DMS53 treated with DMSO at 0.1 percent for 48 hours (cell line): ENCODE measurements at regions not wholly inside any gene's neighbourhood (a gene's known extent, or its start where the extent isn't known, plus 50 kb on each side); places are given as distances from the start of the nearest gene placed in this dataset.

Experiments
- DNase-seq: peaks from one replicate; lab custom pipeline; 2025; ENCODE audit not compliant: unreplicated experiment; lab: John Stamatoyannopoulos, UW

DNA sequence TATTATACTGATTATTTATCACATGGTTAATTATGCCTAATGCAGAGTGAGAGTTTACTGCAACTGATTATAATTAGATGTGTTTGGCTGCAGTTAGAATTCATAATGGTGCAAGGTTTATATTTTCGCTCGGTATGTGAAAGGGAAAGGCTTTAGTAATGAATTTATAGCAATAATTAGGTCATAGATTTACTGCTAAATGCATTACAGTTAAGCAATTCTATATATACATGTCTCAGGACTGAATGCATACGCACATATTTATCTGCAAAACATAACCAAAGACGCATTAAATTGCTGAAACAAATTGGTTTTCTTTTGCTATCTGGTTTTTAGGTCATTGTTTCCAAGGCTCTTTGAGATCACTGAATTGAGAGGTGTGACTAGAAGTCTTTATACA, 428.1 kb upstream of the PDE3A start:
- DNase-seq = no peak

DNA sequence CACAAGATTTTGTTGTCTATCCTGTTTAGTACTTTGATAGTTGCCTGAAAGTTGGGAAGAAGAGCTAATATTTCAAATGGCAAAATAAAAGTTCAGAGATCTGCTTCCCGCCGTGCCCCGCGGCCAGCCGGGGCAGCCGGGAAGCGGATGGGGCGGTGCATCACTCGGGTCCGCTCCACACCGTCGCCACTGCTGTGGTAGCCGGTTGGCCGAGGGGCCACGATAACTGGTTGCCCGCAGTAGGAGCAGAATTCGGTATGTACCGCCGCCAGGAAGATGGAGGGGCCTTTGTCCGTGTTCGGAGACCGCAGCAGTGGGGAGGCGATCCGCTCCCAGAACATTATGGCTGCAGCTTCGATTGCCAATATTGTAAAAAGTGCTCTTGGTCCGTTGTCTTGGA, 427.2 kb upstream of the PDE3A start:
- no peak for DNase-seq

DNA sequence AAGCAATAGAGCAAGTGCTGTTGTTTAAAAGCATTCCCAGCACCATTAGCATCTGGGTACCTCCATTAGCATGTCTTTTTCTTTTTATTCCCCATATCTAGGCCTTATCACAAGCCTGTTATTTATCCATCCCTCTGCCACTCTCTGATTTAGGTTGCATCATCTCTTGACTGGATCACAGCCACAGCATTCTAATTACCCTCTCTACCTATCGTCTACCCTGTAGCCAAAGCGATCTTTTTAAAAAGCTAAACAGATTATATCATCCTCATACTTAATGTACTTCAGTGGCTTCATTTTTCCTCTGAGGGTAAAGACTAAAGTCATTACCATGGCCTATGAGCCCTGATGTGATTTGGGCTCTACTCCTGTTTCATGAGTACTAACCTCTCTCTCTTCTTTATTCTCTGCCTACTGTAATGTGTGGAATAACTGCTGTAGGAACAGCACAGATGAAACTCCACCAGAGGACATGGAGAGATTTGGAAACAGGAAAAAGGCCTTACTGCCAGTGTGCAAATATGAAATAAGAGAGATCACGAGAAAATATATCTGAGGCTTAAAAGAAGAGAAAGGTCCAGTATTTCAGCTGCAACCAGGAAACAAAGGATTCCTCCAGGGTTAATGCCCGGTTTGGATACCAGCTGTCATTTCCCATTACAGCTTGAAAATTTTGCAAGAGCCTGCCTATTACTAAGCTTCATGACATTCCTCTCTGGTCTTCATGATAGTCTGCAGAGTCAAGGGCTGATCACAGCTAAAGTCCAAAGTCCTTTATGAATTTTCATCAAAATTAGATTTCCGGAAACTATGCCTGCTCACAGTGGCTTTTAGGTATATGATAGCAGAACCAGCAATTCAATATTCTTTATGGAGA, 422.5 kb upstream of the PDE3A start:
- DNase-seq = no peak

DNA sequence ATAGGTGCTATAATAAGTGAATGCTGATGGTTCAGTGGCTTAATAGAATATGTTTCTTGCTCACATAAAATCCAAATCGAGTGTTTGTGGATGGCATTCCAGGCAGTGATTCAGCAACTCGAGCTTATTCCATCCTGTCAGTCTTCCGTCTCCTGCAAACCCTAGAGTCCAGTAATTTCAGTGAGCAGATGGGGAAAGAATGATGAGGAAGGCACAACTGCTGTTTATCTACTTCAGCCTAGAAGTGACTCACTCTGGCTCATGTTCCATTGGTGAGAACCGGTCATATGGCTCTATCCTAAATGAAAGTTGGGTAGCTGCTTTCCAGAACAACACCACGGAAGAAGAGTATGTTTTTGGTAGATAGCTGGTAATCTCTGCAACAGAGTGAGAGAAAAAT, 421.8 kb upstream of the PDE3A start:
- peak; percentile 93 for DNase-seq

DNA sequence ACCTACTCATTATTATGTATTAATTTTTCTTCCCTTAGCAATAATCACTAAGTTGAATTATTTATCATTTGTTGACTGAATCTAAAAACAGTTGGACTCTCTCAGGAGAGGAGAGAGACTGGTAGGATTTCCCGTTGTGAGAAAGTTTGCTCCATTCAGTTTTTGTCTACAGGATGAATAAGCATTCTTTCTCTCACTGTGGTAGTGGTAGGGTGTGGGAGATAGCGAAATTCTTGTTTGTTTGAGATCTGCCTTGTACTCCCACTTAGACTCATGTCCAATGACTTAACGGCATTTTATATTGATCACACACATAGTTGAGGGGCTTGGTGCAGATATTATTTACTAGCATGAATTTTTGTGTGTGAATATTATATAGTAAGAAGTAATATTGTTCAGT, 421.0 kb upstream of the PDE3A start:
- no peak for DNase-seq

DNA sequence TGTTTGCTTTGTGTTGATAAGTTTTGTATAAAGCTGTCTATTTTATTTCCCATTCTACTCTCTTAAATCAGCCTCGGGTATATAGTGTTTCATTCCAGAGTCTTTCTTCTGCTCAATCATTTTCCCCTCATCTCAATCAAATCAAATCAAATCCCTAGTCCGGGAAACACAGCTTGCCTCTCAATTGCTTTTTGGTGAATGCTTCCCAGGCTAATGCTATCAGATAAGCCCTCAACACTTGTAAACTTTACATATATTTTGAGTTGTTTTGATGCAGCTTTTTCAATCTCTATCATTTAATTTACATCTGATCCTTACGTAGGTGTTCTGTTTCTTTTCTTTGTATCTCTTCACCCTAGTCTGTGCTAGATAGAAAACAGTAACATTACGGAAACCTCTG, 416.7 kb upstream of the PDE3A start:
- DNase-seq = no peak

DNA sequence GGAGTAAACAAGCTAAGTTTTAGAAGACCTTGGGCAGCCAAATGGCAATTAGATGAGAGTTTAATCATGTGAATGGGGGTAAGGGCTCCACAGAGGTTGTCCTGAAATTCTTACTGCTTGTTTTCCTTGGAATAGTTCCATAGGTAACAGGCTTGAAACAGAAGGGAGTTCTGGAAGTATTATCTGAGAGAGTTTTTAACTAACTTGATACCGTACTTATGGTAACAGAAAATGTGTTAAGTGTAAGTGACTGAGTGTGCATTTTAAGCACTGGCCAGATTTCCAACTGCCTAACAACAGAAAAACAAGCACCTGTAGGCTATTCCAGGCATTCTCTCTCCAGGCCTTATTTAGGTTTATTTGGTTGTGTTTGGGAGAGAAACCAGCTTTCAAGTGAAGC, 414.6 kb upstream of the PDE3A start:
- no peak for DNase-seq

DNA sequence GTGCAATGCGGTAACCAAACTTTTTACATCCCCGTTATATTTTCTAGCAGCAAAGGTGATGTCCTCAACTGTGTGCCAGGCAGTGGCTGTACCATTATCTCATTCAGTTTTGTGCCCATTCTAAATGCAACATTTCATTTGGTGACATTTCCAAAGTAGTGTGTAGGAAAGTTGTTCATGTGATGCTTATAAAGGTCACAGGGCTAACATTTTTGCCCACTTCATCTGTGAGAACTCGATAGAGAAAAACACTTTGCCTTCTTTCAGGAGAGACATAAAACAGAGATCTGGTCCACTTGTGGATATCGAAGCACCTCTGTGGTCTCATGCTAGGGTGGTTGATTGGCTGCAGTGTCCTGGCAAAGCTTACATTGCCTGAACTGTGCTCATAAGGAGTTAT, 414.2 kb upstream of the PDE3A start:
- DNase-seq = no peak

DNA sequence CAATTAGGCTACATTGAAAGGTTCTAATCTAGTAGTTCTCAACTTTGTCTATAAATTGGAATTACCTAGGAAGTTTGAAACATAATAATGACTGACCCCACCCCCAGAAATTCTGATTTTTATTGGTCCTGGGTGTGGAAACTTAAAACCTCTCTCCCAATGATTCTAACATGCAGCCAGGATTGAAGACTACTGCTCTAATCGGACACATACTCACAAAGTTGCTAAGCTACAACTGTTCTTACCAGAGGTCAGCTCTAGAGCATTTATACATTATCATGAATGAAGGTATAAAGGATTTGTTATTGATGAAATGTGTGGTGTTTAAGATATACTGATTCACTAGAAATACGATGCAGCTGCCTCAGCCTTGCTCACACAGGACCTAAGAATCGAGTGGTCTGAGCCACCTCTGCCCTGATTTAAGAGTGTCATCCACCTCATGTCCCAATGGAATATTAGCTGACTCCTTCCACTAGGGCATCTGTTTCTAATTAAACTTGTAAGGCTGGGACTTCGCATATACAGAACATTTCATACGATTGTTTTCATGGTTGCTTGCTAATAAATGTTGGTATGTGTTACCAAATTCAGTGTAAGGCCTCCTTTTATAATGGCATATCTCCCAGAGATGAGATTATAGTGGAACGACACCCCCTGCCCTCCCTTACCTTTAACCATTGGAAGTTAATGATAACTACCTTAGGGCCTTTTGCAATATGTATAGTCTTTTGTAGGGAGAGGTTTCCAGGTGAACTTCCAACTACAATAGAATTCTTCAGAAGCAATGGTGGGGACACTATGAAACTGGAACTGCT, 410.8 kb upstream of the PDE3A start:
- DNase-seq = no peak

DNA sequence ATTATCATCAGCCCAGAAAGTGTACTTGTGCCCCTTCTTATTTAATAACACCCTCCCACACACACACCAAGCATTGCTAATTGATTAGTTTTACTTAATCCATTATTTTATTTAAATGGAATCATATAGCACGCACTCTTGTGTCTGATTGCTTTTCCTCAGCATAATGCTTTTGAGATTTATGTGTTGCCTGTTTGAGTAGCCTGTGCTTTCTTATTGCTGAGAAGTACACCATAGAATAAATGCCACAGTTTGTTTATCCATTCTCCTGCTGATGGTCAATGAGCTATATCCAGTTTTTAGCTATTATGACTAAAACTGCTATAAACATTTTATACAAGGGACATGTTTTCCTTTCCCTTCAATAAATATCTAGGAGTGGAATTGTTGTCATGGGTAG, 409.9 kb upstream of the PDE3A start:
- DNase-seq = no peak

DNA sequence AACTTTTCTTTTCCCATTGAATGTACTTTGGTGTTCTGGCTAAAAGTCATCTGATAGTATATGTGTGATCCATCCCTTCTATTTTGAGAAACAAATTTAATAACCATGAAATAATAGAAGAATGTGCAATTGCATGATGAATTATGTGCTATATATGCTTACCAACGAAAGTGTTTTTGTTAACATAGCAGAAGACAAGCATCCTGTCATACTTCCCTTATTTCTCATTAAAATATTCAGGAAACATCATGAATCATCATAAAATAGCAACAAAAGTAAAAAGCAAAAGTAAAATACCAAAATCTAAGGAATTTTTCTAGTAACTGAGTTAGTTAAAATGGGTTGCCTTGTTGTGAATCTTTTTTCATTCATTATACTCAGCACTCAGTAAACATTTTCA, 409.0 kb upstream of the PDE3A start:
- no peak for DNase-seq

DNA sequence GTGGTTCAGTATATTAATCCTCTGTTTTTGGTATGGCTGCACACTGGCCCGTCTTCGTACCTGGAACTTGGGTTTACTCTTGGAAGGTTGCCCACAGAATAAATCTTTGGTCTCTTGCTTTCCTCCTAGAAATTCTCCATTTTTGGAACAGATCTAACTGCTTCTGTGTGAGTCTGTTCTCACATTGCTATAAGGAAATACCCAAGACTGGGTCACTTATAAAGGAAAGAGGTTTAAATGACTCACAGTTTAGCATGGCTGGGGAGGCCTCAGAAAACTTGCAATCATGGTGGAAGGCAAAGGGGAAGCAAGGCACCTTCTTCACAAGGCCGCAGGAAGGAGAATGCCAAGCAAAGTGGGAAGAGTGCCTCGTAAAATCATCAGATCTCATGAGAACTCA, 407.8 kb upstream of the PDE3A start:
- DNase-seq = no peak

DNA sequence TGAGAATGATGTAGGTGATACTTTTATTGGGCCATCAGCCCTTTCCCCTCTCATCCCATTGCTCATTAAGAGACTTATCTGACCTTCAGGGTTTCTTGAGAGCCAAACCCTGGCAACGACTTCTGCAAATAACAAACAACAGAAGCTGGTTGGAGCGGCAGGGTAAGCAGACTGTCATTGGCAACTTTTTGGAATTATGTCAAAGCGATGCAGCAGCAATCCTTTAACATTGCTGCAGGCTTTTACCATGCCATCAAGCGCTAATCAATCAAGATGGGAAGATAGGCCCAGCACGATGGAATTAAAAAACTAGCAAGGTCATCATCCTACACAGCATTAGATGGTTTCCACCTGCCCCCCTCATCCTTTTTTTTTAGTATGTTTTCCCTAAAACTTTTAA, 406.1 kb upstream of the PDE3A start:
- no peak for DNase-seq

DNA sequence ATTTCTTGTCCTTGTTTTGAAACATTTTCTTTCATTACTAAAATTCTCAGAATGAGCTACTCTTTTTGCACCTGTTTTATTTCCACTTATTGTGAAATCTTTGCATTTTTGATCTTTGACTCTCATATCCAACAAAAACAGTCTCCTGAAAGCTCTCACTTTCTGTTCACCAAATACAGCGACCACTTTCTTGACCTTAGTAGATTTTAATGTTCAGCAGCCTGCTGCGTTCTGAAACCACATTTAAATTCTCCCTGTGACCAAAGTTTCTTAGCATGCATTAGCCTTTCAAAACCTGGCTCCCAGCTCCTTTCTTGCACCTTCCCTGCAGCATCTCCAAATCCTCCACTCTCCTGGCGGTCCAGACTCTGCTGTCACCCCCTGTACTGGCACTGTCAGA, 404.4 kb upstream of the PDE3A start:
- DNase-seq = no peak

DNA sequence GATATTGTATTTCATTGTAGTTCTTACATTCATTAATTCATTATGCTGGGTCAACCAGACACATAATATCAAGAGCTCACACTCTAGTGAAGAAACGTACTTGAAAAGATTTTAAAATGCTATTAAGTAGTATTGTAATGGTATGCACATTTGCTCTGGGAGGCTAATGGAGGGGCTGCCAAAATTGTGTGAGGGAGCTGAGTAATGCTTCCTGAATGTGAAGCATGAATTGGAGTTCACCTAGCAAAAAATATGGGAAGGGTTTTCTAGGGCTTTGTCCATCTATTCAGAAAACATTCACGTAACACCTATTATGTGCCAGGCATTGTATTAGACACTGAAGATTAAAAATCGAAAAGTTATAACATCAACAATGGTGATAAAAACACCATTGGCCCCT, 403.8 kb upstream of the PDE3A start:
- DNase-seq = no peak

DNA sequence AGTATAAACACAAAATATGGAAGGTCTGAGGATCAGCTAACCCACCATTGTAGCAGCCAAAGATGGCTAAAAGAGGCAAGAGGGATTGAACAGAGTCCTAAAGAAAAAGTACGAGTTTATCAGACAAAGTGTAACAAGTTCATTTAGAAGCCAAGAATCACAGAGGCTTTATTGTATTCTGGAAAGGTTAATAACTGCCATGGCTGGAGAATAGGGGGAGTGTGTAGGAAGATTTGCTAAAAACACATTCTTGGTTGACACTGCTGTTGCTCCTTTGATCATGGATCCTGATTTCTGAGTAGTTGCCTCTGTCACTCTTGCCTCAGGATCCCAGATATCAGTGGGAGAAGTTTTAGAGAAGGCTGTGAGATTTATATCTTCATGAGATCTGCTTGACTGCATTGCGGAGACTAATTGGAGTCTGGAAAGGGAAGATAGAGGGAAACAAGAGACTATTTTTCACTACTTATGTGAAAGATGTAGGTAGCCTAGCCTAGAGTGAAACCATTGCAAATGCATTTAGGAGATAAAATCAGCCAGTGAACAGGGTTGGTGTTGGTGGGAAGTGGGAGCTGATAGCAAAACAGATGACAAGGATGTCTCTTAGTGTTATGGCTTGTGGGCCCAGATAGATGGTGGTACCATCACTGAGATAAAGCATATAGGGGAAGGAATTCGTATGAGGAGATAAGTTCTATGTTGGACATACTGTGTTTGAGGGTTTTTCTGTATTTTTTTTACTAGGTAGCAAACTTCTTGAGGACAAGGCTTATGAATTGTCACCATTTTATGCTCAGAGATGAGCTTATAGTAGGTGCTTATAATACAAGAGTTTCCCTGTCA, 402.9 kb upstream of the PDE3A start:
- no peak for DNase-seq

DNA sequence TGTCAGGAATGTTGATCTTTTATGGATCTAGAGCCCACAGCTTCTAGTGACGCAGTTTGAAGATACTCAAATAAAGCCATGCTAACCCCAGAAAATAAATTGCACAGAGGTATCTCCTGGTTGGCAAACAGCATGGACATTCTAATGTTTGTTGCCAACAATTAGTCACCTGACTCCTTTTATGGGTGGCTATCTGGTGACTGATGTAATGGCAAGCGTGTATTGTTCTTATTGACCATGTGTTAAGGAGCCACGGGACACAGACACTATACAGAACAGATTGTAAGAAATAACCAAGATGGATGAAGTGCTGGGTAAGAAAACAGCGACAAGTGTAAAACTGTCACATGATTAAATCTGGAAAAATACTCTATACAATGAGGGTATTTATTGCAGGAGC, 401.3 kb upstream of the PDE3A start:
- peak; percentile 23 for DNase-seq

DNA sequence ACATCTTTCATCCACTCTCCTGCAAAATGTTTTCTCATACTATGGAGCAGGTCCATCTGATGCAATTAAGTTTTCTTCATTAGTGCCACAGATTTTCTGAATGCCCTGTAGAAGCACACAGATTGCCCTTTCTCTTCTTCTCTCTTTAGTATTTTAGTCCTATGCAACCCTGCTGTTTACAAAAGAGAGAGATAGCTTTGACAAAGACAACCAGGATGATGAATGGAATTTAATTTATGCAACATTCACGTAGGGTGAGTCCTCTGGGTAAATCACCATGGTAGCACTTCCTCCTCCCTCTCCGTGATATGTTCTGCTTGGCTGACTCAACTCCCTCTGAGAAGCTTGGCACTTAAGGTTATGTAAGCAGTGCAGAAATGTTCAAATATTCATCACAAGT, 400.9 kb upstream of the PDE3A start:
- DNase-seq = peak; percentile 94

DNA sequence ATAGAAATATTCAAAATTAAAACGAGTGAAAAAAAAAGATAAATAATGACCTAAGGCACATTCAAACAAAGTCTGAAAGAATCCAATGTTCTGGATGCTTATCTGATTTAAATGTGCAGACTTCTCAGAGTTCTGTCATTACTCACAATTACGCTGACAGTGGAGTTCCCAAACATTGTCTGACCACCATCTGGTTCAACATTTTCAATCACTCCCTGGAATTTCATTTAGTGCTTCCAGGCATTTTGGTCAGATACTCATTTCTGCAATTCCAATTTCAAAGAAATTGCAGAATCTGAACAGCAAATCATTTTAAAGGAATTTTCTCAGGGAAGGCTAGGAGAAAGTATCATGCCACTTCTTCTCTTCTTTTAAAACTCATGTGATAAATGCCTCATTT, 398.2 kb upstream of the PDE3A start:
- DNase-seq = no peak

DNA sequence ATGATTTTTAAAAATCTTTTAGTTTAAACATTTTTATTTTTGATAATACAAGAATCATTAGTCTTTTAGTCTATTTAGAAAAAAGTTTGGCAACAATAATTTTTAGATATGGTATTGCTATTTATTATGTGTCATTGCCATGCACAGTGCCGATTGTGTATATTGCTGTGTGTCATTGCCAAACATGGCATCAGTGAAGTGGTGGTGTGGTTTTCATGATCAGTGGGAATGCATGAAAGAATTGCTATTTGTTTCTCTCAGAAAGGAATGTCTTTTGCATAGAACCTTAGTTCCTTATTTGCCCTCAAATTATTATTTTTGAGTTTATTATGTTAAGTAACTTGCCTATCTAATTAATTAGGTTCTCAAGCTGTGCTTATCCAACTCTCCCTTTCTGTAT, 397.5 kb upstream of the PDE3A start:
- no peak for DNase-seq
